Natural killer cell (primary cell): ENCODE measurements at regions not wholly inside any gene's neighbourhood (a gene's known extent, or its start where the extent isn't known, plus 50 kb on each side); places are given as distances from the start of the nearest gene placed in this dataset.

Experiments used
- ATAC-seq, 3 donors: fragments of 150-1000 bp in 2 of 3; fragments of 200-7000 bp in 1 of 3; cut with Tn5 transposase; 1 replicate in 1 of 3; 2 replicates in 2 of 3; pipeline ENCODE4 v1.10.0; 2021; ENCODE audit warnings: mild to moderate bottlenecking in 2 of 3, moderate library complexity in 2 of 3
- DNase-seq, 2 donors: peaks; one replicate each; pipeline versions ENCODE4 v3.0.0 to v3.0.0-alpha.2; 2013 to 2021; ENCODE audit warnings: mixed read lengths in 1 of 2
- H3K27ac ChIP-seq: one replicate; pipeline ENCODE4 v1.5.1; 2013; ENCODE audit warnings: mild to moderate bottlenecking, low read length
- H3K27me3 ChIP-seq: one replicate; pipeline ENCODE4 v1.6.1; 2013; ENCODE audit warnings: low read length; ENCODE audit not compliant: control insufficient read depth, insufficient read depth
- H3K36me3 ChIP-seq: one replicate; pipeline ENCODE4 v1.6.1; 2013; ENCODE audit warnings: low read length; ENCODE audit not compliant: control insufficient read depth, insufficient read depth
- H3K4me1 ChIP-seq: one replicate; pipeline ENCODE4 v1.6.1; 2013; ENCODE audit warnings: low read length; ENCODE audit not compliant: control insufficient read depth, insufficient read depth
- H3K4me3 ChIP-seq: one replicate; pipeline ENCODE4 v1.5.1; 2013; ENCODE audit warnings: low read length
- H3K9me3 ChIP-seq: one replicate; pipeline ENCODE4 v1.6.1; 2013; ENCODE audit warnings: low read length; ENCODE audit not compliant: control insufficient read depth, insufficient read depth
- H3K27ac Mint-ChIP-seq, 2 donors: one replicate each; pipeline ENCODE4 v1.8.0; 2022; ENCODE audit warnings: mild to moderate bottlenecking in 2 of 2, mixed read lengths in 2 of 2, moderate library complexity in 1 of 2
- H3K27me3 Mint-ChIP-seq, 2 donors: one replicate each; pipeline ENCODE4 v1.8.0; 2022; ENCODE audit warnings: low read depth in 2 of 2, mixed read lengths in 2 of 2
- H3K36me3 Mint-ChIP-seq: one replicate; pipeline ENCODE4 v1.8.0; 2022; ENCODE audit warnings: mixed read lengths
- H3K4me1 Mint-ChIP-seq, 2 donors: one replicate each; pipeline ENCODE4 v1.8.0; 2022; ENCODE audit warnings: mixed read lengths in 2 of 2
- H3K4me3 Mint-ChIP-seq: one replicate; pipeline ENCODE4 v1.8.0; 2022; ENCODE audit warnings: mild to moderate bottlenecking, moderate library complexity, mixed read lengths
- H3K9me3 Mint-ChIP-seq, 2 donors: one replicate each; pipeline ENCODE4 v1.8.0; 2022; ENCODE audit warnings: mixed read lengths in 2 of 2
- CTCF ChIP-seq: fragments of 200-600 bp; IDR thresholded peaks from one replicate; pipeline ENCODE4 v1.8.0; 2022; ENCODE audit warnings: antibody characterized with exemption
- WGBS: methylation state at CpG from one replicate; pipeline ENCODE4 v1.1.7; 2013; ENCODE audit warnings: missing lambda C conversion rate; ENCODE audit not compliant: insufficient coverage; 5-methylcytosine and 5-hydroxymethylcytosine counted together
- intact Hi-C: fragments of 100-400 bp; cut with micrococcal nuclease; formaldehyde crosslinking; loops from one replicate; pipeline ENCODE4 v1.14.2; 2022

- Histone ChIP-seq H3K27ac (no peak overlapping the region), H3K4me1 (no peaks in the 10 kb centered on the region), H3K9me3 (no peaks in the 10 kb centered on the region), H3K27me3 (no peaks in the 10 kb centered on the region), H3K36me3 (no peaks in the 10 kb centered on the region), H3K4me3 (no peak overlapping the region)
- intact Hi-C loops: no loop called here
- no peak overlapping the region for H3K27ac Mint-ChIP-seq
- no peak for TF ChIP-seq CTCF
- ATAC-seq (no peak), DNase-seq (no peak)
- H3K9me3 Mint-ChIP-seq: no peaks in the 10 kb centered on the region
- H3K27me3 Mint-ChIP-seq: no peaks in the 10 kb centered on the region
- H3K4me3 Mint-ChIP-seq: no peak overlapping the region
- no peaks in the 10 kb centered on the region for H3K4me1 Mint-ChIP-seq
- no peaks in the 10 kb centered on the region for H3K36me3 Mint-ChIP-seq
- WGBS: 93% methylated on average over 2 of the region's 3 CpGs
Observed at GRCh38 chr6:56744528-56744927, 101.8 kb upstream of the DST start.

- Histone ChIP-seq H3K36me3 (no peaks in the 10 kb centered on the region), H3K27ac (no peak overlapping the region), H3K9me3 (no peaks in the 10 kb centered on the region), H3K4me3 (no peak overlapping the region), H3K27me3 (no peaks in the 10 kb centered on the region), H3K4me1 (no peaks in the 10 kb centered on the region)
- TF ChIP-seq CTCF: no peak
- DNase-seq (no peak), ATAC-seq (no peak)
- Mint-ChIP-seq H3K9me3 (no peaks in the 10 kb centered on the region), H3K27me3 (no peaks in the 10 kb centered on the region), H3K4me3 (no peak overlapping the region), H3K36me3 (no peaks in the 10 kb centered on the region), H3K27ac (no peak overlapping the region), H3K4me1 (no peaks in the 10 kb centered on the region)
- intact Hi-C loops: no loop called here
- WGBS: 46% methylated on average over 4 of the region's 6 CpGs
Observed at GRCh38 chr6:56742122-56742791, 99.6 kb upstream of the DST start.

GRCh38 chr6:56741472-56741871, 98.8 kb upstream of the DST start:
- H3K36me3 ChIP-seq: no peaks in the 10 kb centered on the region
- no peak overlapping the region for H3K4me3 Mint-ChIP-seq
- no peaks in the 10 kb centered on the region for H3K36me3 Mint-ChIP-seq
- H3K4me1 ChIP-seq: no peaks in the 10 kb centered on the region
- DNase-seq (no peak), ATAC-seq (no peak)
- H3K9me3 ChIP-seq: no peaks in the 10 kb centered on the region
- no peaks in the 10 kb centered on the region for H3K27me3 Mint-ChIP-seq
- no peaks in the 10 kb centered on the region for H3K27me3 ChIP-seq
- no peak overlapping the region for H3K27ac ChIP-seq
- intact Hi-C loops: no loop called here
- no peaks in the 10 kb centered on the region for H3K4me1 Mint-ChIP-seq
- no peak overlapping the region for H3K27ac Mint-ChIP-seq
- H3K9me3 Mint-ChIP-seq: no peaks in the 10 kb centered on the region
- no peak for TF ChIP-seq CTCF
- H3K4me3 ChIP-seq: no peak overlapping the region
